Right cardiac atrium (tissue), 5 donors: ENCODE measurements at regions not wholly inside any gene's neighbourhood (a gene's known extent, or its start where the extent isn't known, plus 50 kb on each side); places are given as distances from the start of the nearest gene placed in this dataset.

ENCODE experiments used
- ATAC-seq, 2 donors: fragments of 200-7000 bp; cut with Tn5 transposase; one replicate each; pipeline versions ENCODE4 v1.8.0 to v1.9.1; 2020; ENCODE audit warnings: moderate library complexity in 2 of 2, mild to moderate bottlenecking in 1 of 2
- DNase-seq, 3 donors: peaks; one replicate each; pipeline ENCODE4 v3.0.0-alpha.2; 2020
- H3K27ac ChIP-seq: one replicate; pipeline ENCODE4 v1.5.1; 2013; ENCODE audit warnings: mild to moderate bottlenecking, low read length, control low read depth, moderate library complexity
- H3K27me3 ChIP-seq: one replicate; pipeline ENCODE4 v1.6.1; 2013; ENCODE audit not compliant: control insufficient read depth, insufficient read depth
- H3K4me1 ChIP-seq: one replicate; pipeline ENCODE4 v1.6.1; 2013; ENCODE audit warnings: low read length; ENCODE audit not compliant: control insufficient read depth, insufficient read depth
- H3K4me3 ChIP-seq: one replicate; pipeline ENCODE4 v1.5.1; 2013; ENCODE audit warnings: low read length, control low read depth
- H3K9me3 ChIP-seq: one replicate; pipeline ENCODE4 v1.6.1; 2013; ENCODE audit warnings: low read length; ENCODE audit not compliant: control insufficient read depth
- WGBS: extraction: QIAGEN DNeasy Blood & Tissue Kit; methylation state at CpG from one replicate; pipeline ENCODE4 v1.1.7; 2013; 5-methylcytosine and 5-hydroxymethylcytosine counted together
- intact Hi-C, 4 donors: fragments of 100-400 bp; cut with DNase I; formaldehyde crosslinking; loops; one replicate each; pipeline versions ENCODE4 v1.11.0 to v1.14.0; 2022 to 2023
- donor health status: healthy with polysubstance abuse.
- donor health status: DM: no; HTN: yes; CAD: no.
- donor health status: DM: no; HTN: no; CAD: no.
- donor health status: DM: no; HTN: yes; CAD: no; lungs with severe emphysema.
- donor health status: DM: yes; HTN: yes; CAD: no.

DNA sequence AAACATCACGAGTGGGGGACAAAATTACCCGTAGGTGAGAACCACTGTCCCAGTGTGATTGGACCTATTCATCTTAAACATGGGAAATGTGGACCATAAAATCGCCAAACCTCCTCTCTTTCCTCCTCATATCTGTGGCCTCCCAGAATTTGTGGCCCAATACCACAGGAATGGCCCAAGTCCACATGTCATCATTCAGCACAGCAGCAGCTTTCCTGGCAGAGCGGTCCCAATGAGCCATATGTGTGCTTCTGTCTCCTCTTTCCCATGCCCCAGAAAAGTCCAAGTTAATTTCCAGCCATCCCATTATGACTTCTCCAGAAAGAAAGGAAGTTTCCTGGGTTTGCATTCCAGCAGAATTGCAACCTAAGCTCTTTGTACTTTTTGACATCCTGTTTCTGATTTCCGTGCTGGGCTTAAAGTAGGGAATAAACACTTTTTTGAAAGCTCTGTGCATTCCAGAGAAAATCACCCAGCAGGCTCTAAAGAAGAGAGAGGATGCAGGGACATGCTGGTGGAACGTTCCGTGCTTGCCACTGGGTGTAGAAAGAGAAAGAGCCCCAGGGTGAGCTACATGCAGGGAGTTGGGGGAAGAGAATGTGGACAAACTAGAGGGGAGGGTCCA, 259.4 kb upstream of the PROK2 start:
- H3K9me3 ChIP-seq: no peaks in the 10 kb centered on the region
- no peaks in the 10 kb centered on the region for H3K27me3 ChIP-seq
- DNase-seq (no peak), ATAC-seq (no peak)
- no peak overlapping the region for H3K4me3 ChIP-seq
- intact Hi-C loops: no loop called here
- H3K27ac ChIP-seq: no peak overlapping the region
- no peaks in the 10 kb centered on the region for H3K4me1 ChIP-seq
- 68% methylated on average over 7 of the region's 7 CpGs for WGBS

DNA sequence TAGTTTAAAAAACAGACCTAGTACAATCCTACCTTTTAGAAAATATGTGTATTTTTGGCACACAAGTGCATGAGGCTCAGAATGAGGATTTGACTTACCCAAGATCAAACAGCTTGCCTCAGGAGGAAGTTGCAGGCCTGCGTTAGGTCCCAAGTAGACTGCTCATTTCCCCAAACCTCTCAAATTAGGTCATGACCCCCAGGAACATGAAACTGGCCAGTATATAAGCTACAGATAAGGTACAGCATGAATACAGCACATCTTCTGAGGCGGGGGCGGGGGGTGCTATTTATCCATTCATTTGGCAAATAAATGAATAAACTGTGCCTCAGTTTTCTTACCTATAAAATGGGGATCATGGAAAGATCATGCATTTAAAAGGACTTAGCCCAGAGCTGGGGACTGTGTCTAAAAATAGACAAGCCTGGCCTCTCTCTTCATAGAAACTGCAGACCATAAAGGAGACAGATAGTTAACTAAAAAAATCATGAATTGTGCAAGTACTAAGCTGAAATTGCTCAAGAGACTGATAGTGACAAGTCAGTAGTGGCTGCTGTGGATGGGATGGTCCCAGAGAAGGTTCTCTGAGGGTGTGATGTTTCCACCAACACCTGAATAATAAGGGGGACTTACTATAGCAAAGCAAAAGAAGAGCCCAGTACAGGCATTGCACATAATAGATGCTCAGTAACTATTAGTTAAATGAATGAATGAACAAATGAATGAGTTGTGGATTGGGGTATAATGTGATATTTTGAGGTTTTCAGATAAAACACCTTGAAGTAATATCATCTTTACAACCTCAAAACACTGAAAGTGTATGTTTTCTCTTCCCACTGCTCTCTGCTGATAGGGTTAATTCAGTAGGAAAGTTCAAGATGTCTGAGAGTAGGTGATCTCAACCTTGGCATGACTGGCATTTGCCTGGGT, 258.5 kb upstream of the PROK2 start:
- peak in 1 of 2 donors; percentile 37 for ATAC-seq
- no peak overlapping the region for H3K27ac ChIP-seq
- no peaks in the 10 kb centered on the region for H3K4me1 ChIP-seq
- 86% methylated on average over 3 of the region's 3 CpGs for WGBS
- intact Hi-C loops: no loop called here
- no peaks in the 10 kb centered on the region for H3K27me3 ChIP-seq
- H3K4me3 ChIP-seq: no peak overlapping the region
- DNase-seq: no peak
- no peaks in the 10 kb centered on the region for H3K9me3 ChIP-seq

DNA sequence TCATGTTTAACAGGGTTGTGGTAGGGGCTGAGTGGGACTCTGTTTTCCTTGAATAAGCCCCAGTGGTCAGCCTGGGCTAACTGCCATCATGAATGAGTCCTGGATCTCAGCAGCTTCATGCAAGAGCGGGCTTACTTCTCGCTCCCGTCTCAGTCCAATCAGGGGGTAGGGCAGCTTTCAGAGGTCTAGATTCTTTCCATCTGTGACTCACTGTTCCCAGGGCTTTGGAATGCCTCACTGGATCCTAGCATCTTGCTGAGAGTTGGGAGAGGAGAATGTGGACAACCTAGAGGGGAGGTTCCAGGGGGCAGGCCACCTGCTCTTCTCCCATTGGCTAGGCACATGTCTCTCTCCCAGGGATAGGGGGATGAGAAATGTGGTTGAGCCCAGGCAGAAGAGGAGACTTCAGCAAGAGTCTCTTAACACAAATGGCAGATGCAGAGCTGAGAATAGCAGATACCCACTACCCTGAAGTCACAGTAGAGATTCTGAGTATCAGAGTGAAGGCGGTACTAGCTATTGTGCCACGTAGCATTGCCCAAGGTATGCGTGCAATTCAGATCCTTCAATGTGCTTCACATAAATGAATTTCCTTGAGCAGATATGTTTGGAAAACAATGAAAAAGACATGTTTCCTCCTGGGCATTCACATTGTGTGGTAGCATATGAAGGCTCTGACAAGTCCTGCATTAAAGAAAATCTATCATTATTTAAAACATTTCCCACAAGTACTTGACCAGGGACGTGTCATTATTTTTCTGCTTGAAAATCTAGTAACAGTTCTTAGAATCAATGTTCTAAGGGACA, 257.7 kb upstream of the PROK2 start:
- 85% methylated on average over 7 of the region's 7 CpGs for WGBS
- peak in 1 of 2 donors; percentile 26 for ATAC-seq

DNA sequence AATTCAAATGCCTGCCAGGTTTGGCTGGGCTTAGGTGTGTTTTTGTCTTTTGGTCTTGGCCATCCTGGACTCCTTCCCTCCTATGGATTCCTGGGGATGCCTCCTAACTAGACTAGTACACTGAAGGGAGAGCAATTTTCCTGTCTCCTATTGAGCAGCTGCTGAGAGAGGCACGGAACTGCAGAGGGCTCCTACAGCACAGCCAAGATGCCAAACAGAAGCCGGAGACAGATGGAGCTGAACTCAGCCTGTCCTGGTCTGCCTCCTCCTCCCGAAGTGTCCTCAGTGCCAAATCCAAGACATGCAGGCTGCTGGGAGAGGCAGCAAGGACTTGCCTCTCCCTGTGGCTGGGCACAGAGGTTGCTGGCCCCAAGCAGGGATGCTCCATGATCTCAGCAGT, 256.6 kb upstream of the PROK2 start:
- Histone ChIP-seq H3K4me3 (no peak overlapping the region), H3K4me1 (no peaks in the 10 kb centered on the region), H3K27me3 (no peaks in the 10 kb centered on the region), H3K9me3 (no peaks in the 10 kb centered on the region), H3K27ac (no peak overlapping the region)
- ATAC-seq: no peak
- no peak for DNase-seq
- intact Hi-C loops: no loop called here
- 39% methylated on average over 3 of the region's 3 CpGs for whole genome bisulfite sequencing

More for the DNA sequence above, 257.7 kb upstream of the PROK2 start:
- Histone ChIP-seq H3K4me3 (no peak overlapping the region), H3K27me3 (no peaks in the 10 kb centered on the region), H3K4me1 (no peaks in the 10 kb centered on the region), H3K9me3 (no peaks in the 10 kb centered on the region), H3K27ac (no peak overlapping the region)
- no peak for DNase-seq
- intact Hi-C loops: no loop called here

DNA sequence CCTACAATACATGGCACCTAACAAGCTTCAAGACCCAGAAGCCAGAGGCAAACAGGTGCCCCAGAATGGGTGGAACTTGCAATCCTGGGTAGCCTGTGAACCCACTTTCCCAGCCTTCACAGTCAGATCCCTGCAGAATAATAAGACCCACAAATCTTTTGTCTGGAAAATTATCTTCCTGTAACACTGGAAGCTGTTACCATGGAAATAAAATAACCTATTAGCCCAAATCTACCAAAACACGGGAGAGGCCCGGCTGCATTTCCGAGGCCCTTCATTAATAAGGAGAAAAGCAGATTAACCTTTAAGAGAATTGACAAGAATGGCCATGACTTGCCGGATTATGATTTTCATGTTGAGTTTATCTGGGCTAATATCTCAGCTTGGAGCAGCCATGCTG, 256.1 kb upstream of the PROK2 start:
- Histone ChIP-seq H3K4me1 (no peaks in the 10 kb centered on the region), H3K4me3 (no peak overlapping the region), H3K27ac (no peak overlapping the region), H3K9me3 (no peaks in the 10 kb centered on the region), H3K27me3 (no peaks in the 10 kb centered on the region)
- DNase-seq (no peak), ATAC-seq (no peak)
- 71% methylated on average over 4 of the region's 4 CpGs for WGBS
- intact Hi-C loops: no loop called here

DNA sequence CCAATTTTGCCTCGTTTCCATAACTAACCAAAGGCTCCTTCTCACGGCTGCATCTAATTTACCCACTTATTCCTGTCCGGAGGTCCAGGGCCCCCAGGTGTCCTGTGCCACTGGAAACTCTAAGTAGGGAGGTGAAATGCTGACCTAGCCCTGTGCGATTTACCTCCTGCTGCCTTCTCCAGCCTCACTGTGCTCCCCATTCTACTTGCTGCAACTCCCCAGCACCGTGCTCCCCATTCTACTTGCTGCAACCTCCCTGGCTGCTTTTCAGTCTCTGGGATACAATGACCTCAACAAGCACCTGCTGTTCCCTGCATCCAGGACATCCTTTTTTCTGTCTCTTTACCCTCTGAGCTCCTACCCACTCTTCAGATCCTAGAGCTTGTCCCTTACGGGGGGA, 254.7 kb upstream of the PROK2 start:
- DNase-seq (no peak), ATAC-seq (no peak)
- H3K27me3 ChIP-seq: no peaks in the 10 kb centered on the region
- no peaks in the 10 kb centered on the region for H3K9me3 ChIP-seq
- intact Hi-C loops: no loop called here
- no peaks in the 10 kb centered on the region for H3K4me1 ChIP-seq
- 96% methylated on average over 6 of the region's 6 CpGs for WGBS
- no peak overlapping the region for H3K27ac ChIP-seq
- no peak overlapping the region for H3K4me3 ChIP-seq

DNA sequence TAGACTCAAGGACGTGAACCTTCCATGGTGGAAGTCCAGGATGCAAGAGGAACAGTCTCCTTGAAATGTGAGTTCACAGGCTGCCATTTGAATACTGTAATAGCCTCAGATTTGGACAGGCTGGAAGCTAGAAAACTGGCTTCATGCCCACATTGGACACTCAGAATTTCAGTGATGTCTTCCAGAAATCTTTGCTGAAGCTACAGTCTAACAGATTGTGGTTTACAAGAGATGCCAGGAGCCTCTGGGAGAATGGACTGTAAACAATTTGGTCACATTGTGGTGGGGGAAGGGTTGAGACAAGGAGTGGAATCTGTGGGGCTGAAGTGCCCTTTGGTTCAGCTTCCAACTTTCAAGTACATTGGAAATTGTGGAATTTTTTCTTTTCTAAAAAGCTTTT, 252.0 kb upstream of the PROK2 start:
- intact Hi-C loops: no loop called here
- Histone ChIP-seq H3K9me3 (no peaks in the 10 kb centered on the region), H3K27ac (no peak overlapping the region), H3K27me3 (no peaks in the 10 kb centered on the region), H3K4me1 (no peaks in the 10 kb centered on the region), H3K4me3 (no peak overlapping the region)
- WGBS: 57% methylated on average over 1 of the region's 1 CpG
- ATAC-seq (no peak), DNase-seq (no peak)

DNA sequence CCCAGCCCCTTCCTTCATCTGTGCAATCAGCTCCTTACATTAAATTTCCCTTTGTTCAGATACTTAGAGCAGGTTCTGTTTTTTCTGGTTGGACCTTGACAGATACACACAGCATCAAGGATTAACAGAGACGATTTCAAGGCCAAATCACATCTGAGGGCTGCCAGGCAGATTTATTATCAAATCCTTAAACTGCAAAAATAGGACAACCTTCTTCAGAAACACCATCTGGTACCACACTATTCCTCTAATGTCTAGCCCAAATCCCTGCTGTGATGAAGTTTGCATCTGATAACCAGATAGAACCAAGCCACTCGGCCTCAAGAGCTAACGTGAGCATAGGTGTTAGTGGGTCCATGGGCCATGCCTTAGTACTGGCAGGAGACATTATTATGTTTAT, 250.7 kb upstream of the PROK2 start:
- no peak for ATAC-seq
- H3K9me3 ChIP-seq: no peaks in the 10 kb centered on the region
- H3K27ac ChIP-seq: no peak overlapping the region
- H3K4me3 ChIP-seq: no peak overlapping the region
- no peaks in the 10 kb centered on the region for H3K27me3 ChIP-seq
- no peaks in the 10 kb centered on the region for H3K4me1 ChIP-seq
- WGBS: 96% methylated on average over 3 of the region's 3 CpGs
- intact Hi-C loops: no loop called here
- DNase-seq: no peak

DNA sequence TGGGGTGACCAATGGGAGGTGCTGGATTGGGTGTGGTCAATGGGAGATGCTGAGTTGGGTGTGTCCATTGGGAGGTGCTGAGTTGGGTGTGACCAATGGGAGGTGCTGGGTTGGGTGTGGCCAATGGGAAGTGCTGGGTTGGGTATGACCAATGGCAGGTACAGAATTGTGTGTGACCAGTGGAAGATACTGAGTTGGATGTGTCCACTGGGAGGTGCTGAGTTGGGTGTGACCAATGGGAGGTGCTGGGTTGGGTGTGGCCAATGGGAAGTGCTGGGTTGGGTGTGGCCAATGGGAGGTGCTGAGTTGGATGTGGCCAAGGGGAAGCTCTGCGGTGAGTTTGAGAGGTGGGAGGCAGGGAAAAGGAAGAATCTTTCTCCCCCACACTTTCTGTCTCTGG, 250.0 kb upstream of the PROK2 start:
- intact Hi-C loops: no loop called here
- H3K27me3 ChIP-seq: no peaks in the 10 kb centered on the region
- DNase-seq: no peak

DNA sequence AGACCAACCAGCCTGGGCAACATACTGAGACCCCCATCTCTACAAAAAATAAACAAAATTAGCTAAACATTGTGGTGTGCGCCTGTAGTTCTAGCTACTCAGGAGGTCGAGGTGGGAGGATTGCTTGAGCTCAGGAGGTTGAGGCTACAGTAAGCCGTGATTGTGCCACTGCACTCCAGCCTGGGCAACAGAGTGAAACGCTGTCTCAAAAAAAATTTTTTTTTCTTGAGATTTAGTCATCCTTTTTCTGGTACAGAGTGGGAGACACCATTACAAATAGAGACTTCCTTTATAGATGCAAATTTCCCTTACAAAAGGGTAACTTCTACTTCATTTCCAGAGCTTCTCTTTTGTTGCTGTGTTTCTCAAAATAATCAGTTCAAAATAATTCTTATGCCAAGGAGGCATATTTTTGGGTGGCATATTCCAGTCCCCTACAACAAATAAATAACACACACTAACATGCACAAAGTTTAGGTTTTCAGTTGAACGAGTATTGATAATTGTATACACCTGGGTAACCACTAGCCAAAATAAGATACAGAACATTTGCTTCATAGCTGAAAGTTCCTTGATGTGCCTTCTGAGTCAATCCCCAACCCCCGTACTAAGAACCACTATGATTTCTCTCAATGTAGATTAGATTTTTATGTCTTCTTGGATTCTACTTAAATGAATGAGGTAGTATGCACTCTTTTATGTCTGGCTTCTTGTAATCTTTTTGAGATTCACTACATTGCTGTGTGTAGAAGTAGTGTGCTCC, 248.9 kb upstream of the PROK2 start:
- 89% methylated on average over 6 of the region's 6 CpGs for WGBS
- Histone ChIP-seq H3K4me3 (no peak overlapping the region), H3K27ac (no peak overlapping the region), H3K9me3 (no peaks in the 10 kb centered on the region), H3K27me3 (no peaks in the 10 kb centered on the region), H3K4me1 (no peaks in the 10 kb centered on the region)
- intact Hi-C loops: no loop called here
- DNase-seq: no peak
- ATAC-seq: no peak

More for the DNA sequence above, 250.0 kb upstream of the PROK2 start:
- H3K4me1 ChIP-seq: no peaks in the 10 kb centered on the region
- ATAC-seq: no peak
- no peaks in the 10 kb centered on the region for H3K9me3 ChIP-seq
- H3K27ac ChIP-seq: no peak overlapping the region
- H3K4me3 ChIP-seq: no peak overlapping the region
- WGBS: 86% methylated on average over 1 of the region's 1 CpG
